CD4-positive, alpha-beta memory T cell (primary cell): ENCODE measurements at regions not wholly inside any gene's neighbourhood (a gene's known extent, or its start where the extent isn't known, plus 50 kb on each side); places are given as distances from the start of the nearest gene placed in this dataset.

Source experiments
- CTCF ChIA-PET: fragments of 350-600 bp; sonication (Branson Sonifier 250); formaldehyde crosslinking; loops from one replicate; lab custom pipeline; 2021; ENCODE audit warnings: inconsistent platforms; ENCODE audit not compliant: partially characterized antibody; lab: Charles Lee
- POLR2A ChIA-PET: fragments of 350-600 bp; sonication (Branson Sonifier 250); formaldehyde crosslinking; loops from one replicate; lab custom pipeline; 2021; ENCODE audit not compliant: partially characterized antibody; lab: Charles Lee
- DNase-seq, 5 donors: peaks; one replicate each; pipeline versions ENCODE4 v3.0.0 to v3.0.0-alpha.2; 2020 to 2022; ENCODE audit warnings: mixed read lengths in 1 of 5
- H3K27ac ChIP-seq: one replicate; pipeline ENCODE4 v1.7.0; 2013; ENCODE audit warnings: low read depth, low read length
- H3K27me3 ChIP-seq: 2 replicates; pipeline ENCODE4 v1.7.0; 2013; ENCODE audit warnings: mild to moderate bottlenecking, low read length, moderate library complexity; ENCODE audit not compliant: insufficient read depth
- H3K36me3 ChIP-seq: 2 replicates; pipeline ENCODE4 v1.7.0; 2013; ENCODE audit warnings: mild to moderate bottlenecking, low read length, moderate library complexity; ENCODE audit not compliant: insufficient read depth
- H3K4me1 ChIP-seq: 2 replicates; pipeline ENCODE4 v1.7.0; 2013; ENCODE audit warnings: mild to moderate bottlenecking, low read length, moderate library complexity; ENCODE audit not compliant: insufficient read depth
- H3K4me3 ChIP-seq, 2 donors: one replicate each; pipeline ENCODE4 v1.7.0; 2013; ENCODE audit warnings: low read length in 2 of 2, mild to moderate bottlenecking in 1 of 2
- H3K9me3 ChIP-seq, 2 donors: one replicate each; pipeline ENCODE4 v1.7.0; 2013; ENCODE audit warnings: low read length in 2 of 2, control low read depth in 1 of 2; ENCODE audit not compliant: control insufficient read depth in 1 of 2
- H3K27ac Mint-ChIP-seq, 7 donors: one replicate each; pipeline ENCODE4 v1.8.0; 2020 to 2021; ENCODE audit warnings: mixed read lengths in 7 of 7, mild to moderate bottlenecking in 6 of 7, inconsistent platforms in 3 of 7, moderate library complexity in 3 of 7
- H3K27me3 Mint-ChIP-seq, 2 donors: one replicate each; pipeline ENCODE4 v1.8.0; 2020 to 2021; ENCODE audit warnings: mixed read lengths in 2 of 2
- H3K36me3 Mint-ChIP-seq, 2 donors: one replicate each; pipeline ENCODE4 v1.8.0; 2020 to 2021; ENCODE audit warnings: mixed read lengths in 2 of 2, inconsistent platforms in 1 of 2, mild to moderate bottlenecking in 1 of 2
- H3K4me1 Mint-ChIP-seq, 4 donors: one replicate each; pipeline ENCODE4 v1.8.0; 2020 to 2021; ENCODE audit warnings: mixed read lengths in 4 of 4, mild to moderate bottlenecking in 1 of 4
- H3K4me3 Mint-ChIP-seq, 8 donors: one replicate each; pipeline ENCODE4 v1.8.0; 2020 to 2021; ENCODE audit warnings: mixed read lengths in 8 of 8, mild to moderate bottlenecking in 7 of 8, moderate library complexity in 6 of 8, inconsistent platforms in 3 of 8
- H3K9me3 Mint-ChIP-seq, 8 donors: one replicate each; pipeline ENCODE4 v1.8.0; 2020 to 2021; ENCODE audit warnings: mixed read lengths in 8 of 8, mild to moderate bottlenecking in 5 of 8, inconsistent platforms in 3 of 8, moderate library complexity in 1 of 8
- intact Hi-C: fragments of 100-400 bp; cut with micrococcal nuclease; formaldehyde crosslinking; loops from one replicate; pipeline ENCODE4 v1.15.1; 2023

DNA sequence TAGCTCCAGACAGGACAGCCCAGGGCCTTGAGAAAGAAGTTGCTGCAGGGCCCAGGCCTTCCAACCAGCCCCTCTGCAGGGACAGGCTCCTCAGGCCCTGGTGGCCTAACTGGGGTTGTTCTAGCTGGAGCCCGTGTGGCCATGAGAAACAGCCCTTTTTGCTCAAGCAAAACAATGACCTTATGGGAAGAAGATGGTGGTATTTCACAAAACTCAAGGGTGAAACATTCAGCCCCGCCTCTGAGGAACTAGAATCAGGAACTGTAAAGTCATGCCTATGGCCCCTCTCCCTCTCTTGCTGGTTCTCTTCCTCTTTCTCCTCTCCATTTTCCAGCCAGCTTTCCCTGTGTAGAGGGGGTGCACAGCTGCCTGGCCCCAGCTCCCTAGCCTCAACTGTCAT is 273.3 kb downstream of the RPLP1 start:
- no peaks in the 10 kb centered on the region for H3K9me3 Mint-ChIP-seq
- no peak for DNase-seq
- peaks cover 52% of the 10 kb centered on the region for H3K4me1 ChIP-seq
- POLR2A ChIA-PET, result interaction anchor here (2.5 to 10.8 kb wide), 3 partner anchors 12 to 372 kb away, joined by 12 to 144 read pairs (median 117); partner anchors contain the start of gene TLE3
- H3K4me1 Mint-ChIP-seq, result peaks cover 24 to 62% (median 47%) of the 10 kb centered on the region in 4 donors
- no peaks in the 10 kb centered on the region for H3K27me3 ChIP-seq
- H3K4me3 Mint-ChIP-seq, result no peak overlapping the region
- CTCF ChIA-PET, result interaction anchor here (1.3 to 1.5 kb wide), 2 partner anchors 24 to 149 kb away, joined by 4 to 7 read pairs; no protein-coding TSS in a partner anchor
- no peaks in the 10 kb centered on the region for H3K36me3 Mint-ChIP-seq
- H3K27ac ChIP-seq, result no peak overlapping the region
- peak overlapping the region in 1 of 7 donors; percentile 4 for H3K27ac Mint-ChIP-seq
- H3K36me3 ChIP-seq, result no peaks in the 10 kb centered on the region
- no peaks in the 10 kb centered on the region for H3K9me3 ChIP-seq
- intact Hi-C loops, result no loop called here
- peaks cover 0 to 2% of the 10 kb centered on the region in 2 donors for H3K27me3 Mint-ChIP-seq
- H3K4me3 ChIP-seq, result no peak overlapping the region

DNA sequence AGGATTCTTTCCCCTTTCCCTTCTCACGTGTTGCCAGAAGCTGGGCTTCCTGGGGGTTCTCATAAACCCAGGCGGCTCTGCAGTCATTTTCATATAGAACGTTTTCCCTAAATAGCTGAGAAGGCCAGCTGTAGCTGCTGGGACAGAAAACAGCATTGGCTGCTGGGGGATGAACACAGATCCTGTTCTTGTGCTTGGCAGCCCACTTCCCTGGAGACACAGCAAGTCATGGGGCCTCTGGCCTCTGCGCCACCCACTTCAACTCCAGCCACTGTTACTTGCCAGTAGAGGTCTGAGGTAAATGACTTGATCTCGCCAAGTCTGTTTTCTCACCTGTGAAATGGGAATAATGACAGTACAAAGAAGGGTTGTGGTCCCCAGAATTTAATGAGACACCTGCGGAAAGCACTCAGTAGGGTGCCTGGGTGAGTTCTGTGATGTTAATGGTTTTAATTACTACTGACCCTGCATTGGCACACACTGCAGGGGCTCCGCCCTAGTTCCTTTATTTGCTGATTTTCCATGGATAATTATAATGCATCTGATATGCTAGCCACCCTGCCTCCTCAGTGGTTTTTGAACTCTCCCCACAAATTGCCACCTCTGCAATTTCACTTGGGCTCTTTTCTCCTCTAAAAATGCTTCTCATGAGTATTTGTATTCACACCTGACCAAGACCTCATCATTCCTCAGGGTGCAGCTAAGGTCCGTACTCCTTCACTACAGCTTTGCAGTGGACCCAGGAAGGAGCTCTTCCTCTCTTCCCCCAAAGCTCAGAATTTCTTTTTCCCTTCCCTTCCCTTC is 274.7 kb downstream of the RPLP1 start:
- DNase-seq, result no peak
- no peak overlapping the region for H3K4me3 ChIP-seq
- H3K4me3 Mint-ChIP-seq, result peak overlapping the region in 1 of 8 donors; percentile 34
- H3K27me3 ChIP-seq, result no peaks in the 10 kb centered on the region
- POLR2A ChIA-PET, result interaction anchor here (1.4 to 10.8 kb wide), 5 partner anchors 13 to 371 kb away, joined by 4 to 144 read pairs (median 7); partner anchors contain the start of gene TLE3
- no peaks in the 10 kb centered on the region for H3K9me3 ChIP-seq
- no peaks in the 10 kb centered on the region for H3K36me3 ChIP-seq
- peaks cover 0 to 2% of the 10 kb centered on the region in 2 donors for H3K27me3 Mint-ChIP-seq
- H3K27ac Mint-ChIP-seq, result no peak overlapping the region
- no peaks in the 10 kb centered on the region for H3K9me3 Mint-ChIP-seq
- peaks cover 39% of the 10 kb centered on the region for H3K4me1 ChIP-seq
- CTCF ChIA-PET, result interaction anchor here (0.7 to 3.3 kb wide), 7 partner anchors 7 to 761 kb away, joined by 3 to 13 read pairs (median 10); no protein-coding TSS in a partner anchor
- H3K4me1 Mint-ChIP-seq, result peaks cover 14 to 49% (median 37%) of the 10 kb centered on the region in 4 donors
- H3K27ac ChIP-seq, result no peak overlapping the region
- intact Hi-C loops, result no loop called here
- H3K36me3 Mint-ChIP-seq, result no peaks in the 10 kb centered on the region

DNA sequence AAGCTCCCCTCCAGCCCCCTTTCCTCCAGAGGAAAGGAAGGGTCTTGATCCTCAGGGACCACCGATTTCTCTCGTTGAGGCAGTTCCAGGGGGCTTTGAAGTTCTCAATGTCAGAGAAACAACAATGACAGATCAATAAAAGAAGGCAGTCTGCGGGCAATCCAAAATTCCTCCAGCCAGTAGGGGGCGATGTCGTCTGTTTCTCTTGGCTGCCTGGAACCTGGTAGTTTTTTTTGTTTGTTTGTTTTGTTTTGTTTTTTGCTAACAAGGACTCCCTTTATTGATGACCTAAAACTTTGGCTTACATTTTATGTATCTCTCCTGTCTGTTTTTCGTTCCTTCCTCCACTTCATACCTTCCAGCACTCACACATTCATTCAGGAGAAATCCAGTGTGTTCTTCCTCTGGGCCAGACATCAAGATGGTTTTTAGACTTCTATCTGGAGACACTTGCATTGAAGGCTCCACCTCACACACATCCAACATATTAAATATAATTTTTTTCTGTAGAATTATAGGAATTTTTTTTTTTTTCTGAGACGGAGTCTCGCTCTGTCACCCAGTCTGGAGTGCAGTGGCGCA is 276.6 kb downstream of the RPLP1 start:
- no peaks in the 10 kb centered on the region for H3K36me3 ChIP-seq
- POLR2A ChIA-PET, result interaction anchor here (0.8 to 1.9 kb wide), 5 partner anchors 10 to 371 kb away, joined by 3 to 7 read pairs (median 5); partner anchors contain the start of gene TLE3
- peak; percentile 59 to 68 (median 64) for DNase-seq
- Mint-ChIP-seq H3K9me3 (no peaks in the 10 kb centered on the region), H3K4me3 (peak overlapping the region in 1 of 8 donors; percentile 10), H3K27ac (peak overlapping the region in 1 of 7 donors; percentile 0), H3K4me1 (peaks cover 9 to 32% (median 23%) of the 10 kb centered on the region in 4 donors), H3K27me3 (peaks cover 0 to 2% of the 10 kb centered on the region in 2 donors), H3K36me3 (no peaks in the 10 kb centered on the region)
- H3K4me3 ChIP-seq, result no peak overlapping the region
- H3K4me1 ChIP-seq, result peaks cover 20% of the 10 kb centered on the region
- no peak overlapping the region for H3K27ac ChIP-seq
- intact Hi-C loops, result loop anchor here (1.0 to 2.0 kb wide), 4 partner anchors 32 to 731 kb away; partner anchors contain the start of gene TLE3
- H3K9me3 ChIP-seq, result no peaks in the 10 kb centered on the region
- CTCF ChIA-PET, result interaction anchor here (0.8 to 3.3 kb wide), 30 partner anchors 9 to 760 kb away, joined by 3 to 13 read pairs (median 4); partner anchors contain the start of gene TLE3
- H3K27me3 ChIP-seq, result no peaks in the 10 kb centered on the region

DNA sequence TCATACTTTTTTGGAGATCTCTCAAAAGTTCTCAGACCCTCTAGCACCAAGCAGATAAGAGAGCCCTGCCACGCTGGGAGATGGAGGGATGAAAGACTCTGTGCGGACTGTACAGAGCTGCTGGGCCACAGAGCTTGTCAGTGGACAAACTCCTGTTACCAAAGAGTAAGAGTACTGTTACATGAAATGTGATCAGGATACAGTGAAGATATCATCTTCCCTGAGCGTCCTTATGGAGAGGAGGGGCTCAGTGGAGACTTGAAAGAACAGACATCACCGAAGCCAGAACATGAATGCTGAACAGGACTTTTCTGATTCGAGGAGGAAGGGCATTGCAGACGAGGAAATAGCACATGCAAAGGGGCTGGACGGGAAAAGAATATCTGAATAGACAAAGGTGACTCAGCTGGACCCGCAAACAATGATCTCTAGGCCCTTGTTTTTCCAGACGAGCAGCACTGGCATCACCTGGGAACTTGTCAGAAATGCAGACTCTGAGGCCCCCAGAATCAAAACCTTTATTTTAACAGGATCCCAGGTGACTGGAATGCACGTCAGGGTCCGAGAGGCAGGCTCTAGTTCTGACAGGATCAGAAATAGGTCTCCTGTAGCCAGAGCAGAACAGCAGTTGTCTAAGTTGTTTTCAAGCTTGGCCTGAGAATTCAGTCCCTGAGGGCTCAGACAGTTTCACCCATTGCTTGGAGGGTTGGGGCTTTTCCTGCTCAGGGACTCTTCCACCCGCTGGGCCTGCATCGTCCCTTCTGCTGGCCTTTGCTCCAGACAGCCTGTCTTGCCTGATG is 277.9 kb downstream of the RPLP1 start:
- CTCF ChIA-PET, result interaction anchor here (0.8 to 1.3 kb wide), 4 partner anchors 10 to 96 kb away, joined by 3 to 4 read pairs (median 3); no protein-coding TSS in a partner anchor

DNA sequence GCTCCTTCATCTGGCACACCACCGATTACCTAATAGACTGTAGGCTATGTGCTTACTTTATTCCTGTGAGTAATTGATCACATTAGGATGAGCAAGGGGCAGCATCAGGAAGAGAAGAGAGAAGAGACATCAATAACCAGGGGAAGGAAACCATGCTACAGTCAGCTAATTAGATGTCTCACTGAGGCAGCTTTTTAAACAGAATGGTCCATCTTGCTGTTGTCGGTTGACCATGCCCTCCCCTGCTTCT is 278.4 kb downstream of the RPLP1 start:
- H3K27ac Mint-ChIP-seq, result no peak overlapping the region
- CTCF ChIA-PET, result interaction anchor here (0.9 to 2.6 kb wide), 5 partner anchors 10 to 154 kb away, joined by 3 to 11 read pairs (median 4); no protein-coding TSS in a partner anchor
- no peaks in the 10 kb centered on the region for H3K36me3 ChIP-seq
- H3K9me3 Mint-ChIP-seq, result no peaks in the 10 kb centered on the region
- H3K27ac ChIP-seq, result no peak overlapping the region
- no peaks in the 10 kb centered on the region for H3K36me3 Mint-ChIP-seq
- DNase-seq, result no peak
- H3K4me1 ChIP-seq, result peaks cover 6% of the 10 kb centered on the region
- H3K4me3 Mint-ChIP-seq, result no peak overlapping the region
- intact Hi-C loops, result no loop called here
- H3K4me3 ChIP-seq, result no peak overlapping the region
- POLR2A ChIA-PET, result interaction anchor here (1.2 to 4.1 kb wide), 2 partner anchors 10 to 367 kb away, joined by 4 to 27 read pairs; partner anchors contain the start of gene TLE3
- no peaks in the 10 kb centered on the region for H3K27me3 ChIP-seq
- no peaks in the 10 kb centered on the region for H3K9me3 ChIP-seq
- H3K27me3 Mint-ChIP-seq, result peaks cover 0 to 1% of the 10 kb centered on the region in 2 donors
- H3K4me1 Mint-ChIP-seq, result peaks cover 4 to 18% (median 14%) of the 10 kb centered on the region in 4 donors

More for the DNA sequence above, 277.9 kb downstream of the RPLP1 start:
- H3K36me3 Mint-ChIP-seq, result no peaks in the 10 kb centered on the region
- H3K27me3 Mint-ChIP-seq, result no peaks in the 10 kb centered on the region
- intact Hi-C loops, result no loop called here
- H3K36me3 ChIP-seq, result no peaks in the 10 kb centered on the region
- no peak overlapping the region for H3K4me3 Mint-ChIP-seq
- no peaks in the 10 kb centered on the region for H3K9me3 Mint-ChIP-seq
- peak overlapping the region in 1 of 7 donors; percentile 18 for H3K27ac Mint-ChIP-seq
- DNase-seq, result no peak
- POLR2A ChIA-PET, result interaction anchor here (1.2 to 4.1 kb wide), 2 partner anchors 10 to 368 kb away, joined by 4 to 27 read pairs; partner anchors contain the start of gene TLE3
- no peak overlapping the region for H3K4me3 ChIP-seq
- peaks cover 4 to 20% (median 16%) of the 10 kb centered on the region in 4 donors for H3K4me1 Mint-ChIP-seq
- H3K27me3 ChIP-seq, result no peaks in the 10 kb centered on the region
- peaks cover 7% of the 10 kb centered on the region for H3K4me1 ChIP-seq
- no peaks in the 10 kb centered on the region for H3K9me3 ChIP-seq
- no peak overlapping the region for H3K27ac ChIP-seq

GRCh38 chr15:69731581-69731980 is 279.0 kb downstream of the RPLP1 start:
- H3K9me3 Mint-ChIP-seq, result no peaks in the 10 kb centered on the region
- Histone ChIP-seq H3K36me3 (no peaks in the 10 kb centered on the region), H3K27me3 (no peaks in the 10 kb centered on the region), H3K9me3 (no peaks in the 10 kb centered on the region), H3K4me3 (no peak overlapping the region), H3K4me1 (peaks cover 6% of the 10 kb centered on the region), H3K27ac (no peak overlapping the region)
- H3K4me3 Mint-ChIP-seq, result no peak overlapping the region
- no peaks in the 10 kb centered on the region for H3K36me3 Mint-ChIP-seq
- ChIA-PET CTCF (interaction anchor here (0.9 to 2.6 kb wide), 6 partner anchors 9 to 733 kb away, joined by 3 to 11 read pairs (median 3); no protein-coding TSS in a partner anchor), POLR2A (interaction anchor here (1.2 to 4.1 kb wide), 3 partner anchors 11 to 367 kb away, joined by 4 to 27 read pairs (median 4); partner anchors contain the start of gene TLE3)
- intact Hi-C loops, result no loop called here
- H3K4me1 Mint-ChIP-seq, result peaks cover 4 to 17% (median 12%) of the 10 kb centered on the region in 4 donors
- DNase-seq, result no peak
- no peak overlapping the region for H3K27ac Mint-ChIP-seq
- peaks cover 0 to 1% of the 10 kb centered on the region in 2 donors for H3K27me3 Mint-ChIP-seq
